ENCODE measurements at regions not wholly inside any gene's neighbourhood (a gene's known extent, or its start where the extent isn't known, plus 50 kb on each side); places are given as distances from the start of the nearest gene placed in this dataset.

- TF ChIP-seq RFX5 (IDR thresholded peaks at IDR 0.05): no peak
- TF ChIP-seq POLR2A (IDR thresholded peaks at IDR 0.05; ENCODE audit: low read length): no peak
- TF ChIP-seq CTCF (IDR thresholded peaks at IDR 0.05): no peak
- no peak for TF ChIP-seq E2F6 (IDR thresholded peaks at IDR 0.05; ENCODE audit: borderline replicate concordance, low read depth)
- no peak for TF ChIP-seq MAFK (IDR thresholded peaks at IDR 0.05; ENCODE audit: partially characterized antibody)
- TF ChIP-seq KDM5A (IDR thresholded peaks at IDR 0.05): no peak
- no peak for TF ChIP-seq MYC (IDR thresholded peaks at IDR 0.05; ENCODE audit: borderline replicate concordance, low read length)
- TF ChIP-seq, protein P1, sequence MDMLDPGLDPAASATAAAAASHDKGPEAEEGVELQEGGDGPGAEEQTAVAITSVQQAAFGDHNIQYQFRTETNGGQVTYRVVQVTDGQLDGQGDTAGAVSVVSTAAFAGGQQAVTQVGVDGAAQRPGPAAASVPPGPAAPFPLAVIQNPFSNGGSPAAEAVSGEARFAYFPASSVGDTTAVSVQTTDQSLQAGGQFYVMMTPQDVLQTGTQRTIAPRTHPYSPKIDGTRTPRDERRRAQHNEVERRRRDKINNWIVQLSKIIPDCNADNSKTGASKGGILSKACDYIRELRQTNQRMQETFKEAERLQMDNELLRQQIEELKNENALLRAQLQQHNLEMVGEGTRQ (IDR thresholded peaks at IDR 0.05): no peak
- no peak for TF ChIP-seq EP300 (IDR thresholded peaks at IDR 0.05)
- no peak for TF ChIP-seq RNF2 (IDR thresholded peaks at IDR 0.05; ENCODE audit: borderline replicate concordance, low read depth)
- no peak for TF ChIP-seq JUNB (IDR thresholded peaks at IDR 0.05)
- no peak for TF ChIP-seq GATA3 (IDR thresholded peaks at IDR 0.05; ENCODE audit: borderline replicate concordance)
- TF ChIP-seq REST (IDR thresholded peaks at IDR 0.05): no peak
Observed at GRCh38 chrX:7983581-7983980, 56.4 kb upstream of the PNPLA4 start.

Data from A549 (cell line).